Sciatic nerve (tissue), 2 donors: ENCODE measurements at regions not wholly inside any gene's neighbourhood (a gene's known extent, or its start where the extent isn't known, plus 50 kb on each side); places are given as distances from the start of the nearest gene placed in this dataset.

ENCODE experiments used
- ATAC-seq: fragments of 200-7000 bp; cut with Tn5 transposase; one replicate; pipeline ENCODE4 v1.9.1; 2020; ENCODE audit warnings: mild to moderate bottlenecking, moderate library complexity
- DNase-seq: peaks from one replicate; pipeline ENCODE4 v3.0.0-alpha.2; 2020; ENCODE audit warnings: low spot score
- intact Hi-C: fragments of 100-400 bp; cut with DNase I; formaldehyde crosslinking; loops from one replicate; pipeline ENCODE4 v1.14.2; 2022
- donor health status: DM: no; HTN: no; CAD: no.
- donor health status: DM: no; HTN: no; CAD: no.

- intact Hi-C loops, result no loop called here
- no peak for DNase-seq
- no peak for ATAC-seq
Observed at GRCh38 chr7:431041-431440, 88.6 kb downstream of the PDGFA start.

DNA sequence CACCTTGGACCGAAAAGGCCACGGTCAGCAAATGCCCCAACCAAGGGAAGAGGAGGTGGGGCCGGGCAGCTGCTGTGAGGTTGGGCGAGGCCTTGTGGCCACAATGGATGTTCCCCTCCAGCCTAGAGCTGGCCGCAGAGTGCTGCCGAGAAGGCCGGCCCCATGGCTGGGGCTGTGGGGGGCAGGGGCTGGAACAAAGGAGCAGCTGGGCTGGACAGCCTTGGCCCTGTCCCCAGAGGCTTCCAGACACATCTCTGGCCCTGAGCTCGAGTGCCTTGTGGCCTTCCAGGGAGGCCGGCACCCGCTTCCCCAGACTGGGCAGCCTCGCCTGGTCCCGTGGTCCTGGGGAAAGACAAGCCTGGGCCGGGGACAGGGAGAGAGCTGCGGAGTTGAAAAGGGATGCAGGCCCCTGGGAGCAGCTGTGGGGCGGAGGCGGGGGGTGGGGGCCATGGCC is 88.0 kb downstream of the PDGFA start:
- no peak for DNase-seq
- intact Hi-C loops, result no loop called here
- ATAC-seq, result peak; percentile 9

- intact Hi-C loops, result no loop called here
- no peak for ATAC-seq
- no peak for DNase-seq
Observed at GRCh38 chr7:432256-432655, 87.4 kb downstream of the PDGFA start.

DNA sequence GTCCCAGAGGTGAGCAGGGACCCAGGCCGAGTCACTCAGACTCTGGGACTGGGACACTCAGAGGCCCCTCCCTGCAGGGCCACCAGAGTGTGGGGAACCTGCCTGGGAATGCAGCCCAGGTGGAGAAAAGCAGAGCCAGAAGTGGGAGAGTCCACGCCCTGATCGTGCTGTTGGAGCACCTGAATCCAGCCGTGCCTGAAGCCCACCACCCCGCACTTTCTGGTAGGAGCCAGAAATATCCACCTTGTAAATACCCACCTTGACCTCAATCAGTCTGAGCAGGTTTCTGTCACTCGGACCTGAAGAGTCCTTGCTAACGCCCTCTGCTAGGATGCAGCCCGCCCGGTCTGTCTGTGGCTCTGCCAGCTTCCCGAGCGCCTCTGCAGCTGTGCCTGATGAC is 86.7 kb downstream of the PDGFA start:
- DNase-seq, result no peak
- no peak for ATAC-seq
- intact Hi-C loops, result no loop called here

DNA sequence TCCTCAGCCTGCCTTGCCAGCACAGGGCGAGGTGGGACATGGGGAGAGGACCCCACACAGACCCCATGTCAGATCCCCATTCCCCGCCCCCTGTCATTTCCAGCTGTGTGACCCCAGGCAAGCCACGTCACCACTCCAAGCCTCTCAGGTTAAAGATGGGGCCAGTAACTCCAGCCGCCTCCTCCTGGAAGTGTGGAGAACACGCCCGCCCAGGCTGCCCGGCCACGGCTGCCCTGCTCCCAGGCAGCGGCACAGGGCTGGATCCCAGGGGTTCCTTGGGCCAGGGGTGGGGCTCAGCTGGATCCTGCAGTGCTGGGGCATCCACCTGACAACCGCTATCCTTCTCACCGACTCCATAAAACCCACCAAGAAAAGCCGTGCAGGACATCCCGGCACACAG is 86.1 kb downstream of the PDGFA start:
- intact Hi-C loops, result no loop called here
- no peak for ATAC-seq
- DNase-seq, result no peak

DNA sequence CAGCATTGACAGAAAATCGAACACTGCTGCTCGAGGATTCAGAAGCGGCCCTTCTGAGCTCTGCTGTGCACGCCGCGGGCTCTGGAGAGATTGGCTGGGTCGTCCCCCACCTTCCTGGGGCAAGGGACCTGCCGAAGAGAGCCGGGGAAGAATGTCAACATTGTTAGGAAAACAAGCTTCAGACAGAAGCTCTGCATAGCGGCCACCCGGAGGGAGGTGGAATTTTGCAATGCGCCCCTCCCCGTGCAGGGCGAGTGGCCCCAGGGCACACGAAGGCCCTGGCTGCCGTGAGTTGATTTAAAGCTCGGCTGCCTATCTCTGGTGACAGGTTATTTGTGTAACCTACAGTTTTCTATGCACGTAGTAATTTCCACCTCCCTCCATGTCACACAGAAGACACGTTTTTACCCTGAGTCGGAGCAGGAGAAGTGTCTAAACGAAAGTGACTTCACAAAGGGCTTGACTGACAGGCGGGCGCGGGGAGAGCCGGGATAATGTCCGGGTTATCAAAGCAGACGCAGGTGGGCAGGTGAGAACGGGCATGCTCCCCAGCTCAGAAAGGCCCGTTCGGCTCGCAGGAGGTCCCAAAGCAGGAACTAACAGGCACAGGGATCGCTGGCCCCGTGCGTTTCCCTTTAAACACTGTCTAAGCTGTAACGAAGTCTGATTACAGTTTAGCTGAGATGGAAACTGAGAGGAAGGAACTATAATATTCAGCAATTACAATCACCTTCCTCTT is 84.6 kb downstream of the PDGFA start:
- ATAC-seq, result no peak
- intact Hi-C loops, result no loop called here
- no peak for DNase-seq

GRCh38 chr7:435630-436366 is 83.8 kb downstream of the PDGFA start:
- peak; percentile 45 for ATAC-seq
- DNase-seq, result no peak
- intact Hi-C loops, result no loop called here

GRCh38 chr7:436367-437128 is 83.1 kb downstream of the PDGFA start:
- no peak for ATAC-seq
- DNase-seq, result no peak
- intact Hi-C loops, result no loop called here

GRCh38 chr7:437329-438251 is 82.1 kb downstream of the PDGFA start:
- ATAC-seq, result no peak
- DNase-seq, result no peak
- intact Hi-C loops, result no loop called here

GRCh38 chr7:438361-438760 is 81.3 kb downstream of the PDGFA start:
- ATAC-seq (no peak), DNase-seq (no peak)
- intact Hi-C loops, result no loop called here

DNA sequence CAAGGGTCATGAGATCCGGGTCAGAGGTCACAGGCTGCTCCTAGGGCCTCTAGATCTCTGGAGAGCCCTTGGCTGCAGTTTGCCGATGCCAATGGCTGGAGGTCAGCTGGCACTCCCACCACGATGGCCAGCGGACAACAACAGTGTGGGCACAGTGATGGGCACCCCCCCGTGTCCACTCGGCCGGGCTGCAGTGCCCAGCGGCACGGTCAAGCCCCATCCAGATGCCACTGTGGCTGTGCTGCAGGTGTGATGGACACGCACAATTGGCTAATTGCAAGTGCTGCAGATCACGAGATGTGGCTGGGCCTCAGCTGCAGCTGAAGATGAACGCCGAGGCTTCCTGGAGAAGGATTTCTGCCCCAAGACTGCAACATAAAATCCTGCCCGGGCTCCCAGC is 80.7 kb downstream of the PDGFA start:
- DNase-seq (no peak), ATAC-seq (no peak)
- intact Hi-C loops, result no loop called here

DNA sequence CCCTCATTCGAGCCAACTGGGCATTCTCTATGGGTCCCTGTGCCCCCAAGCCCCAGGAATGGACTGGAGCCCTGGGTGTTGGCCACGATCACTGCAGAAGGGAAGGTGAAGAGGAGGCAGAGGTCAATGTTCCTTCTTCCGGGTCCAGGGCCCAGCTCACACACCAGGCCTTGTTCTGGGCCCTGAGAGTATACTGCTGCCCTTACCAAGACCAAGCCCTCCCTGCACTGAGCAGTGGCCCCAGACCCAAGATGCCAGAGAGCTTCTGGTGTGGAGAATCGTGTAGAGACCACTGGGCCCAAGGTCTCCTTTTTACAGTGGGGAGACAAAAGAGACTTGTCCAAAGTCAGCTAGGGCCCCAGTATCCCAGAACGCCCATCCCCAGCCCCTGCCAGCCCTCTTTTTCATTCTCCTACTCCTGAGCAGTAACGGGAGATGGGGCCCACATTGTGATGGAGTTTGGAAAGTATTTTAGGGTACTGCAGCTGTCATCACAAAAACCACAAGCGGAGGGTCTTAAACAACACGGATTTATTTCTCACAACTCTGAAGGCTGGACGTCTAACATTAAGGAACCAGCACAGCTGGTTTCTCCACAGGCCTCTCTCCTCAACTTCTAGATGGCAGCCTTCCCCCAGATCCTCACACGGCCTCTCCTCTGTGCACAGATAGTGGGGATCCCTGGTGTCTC is 79.4 kb downstream of the PDGFA start:
- intact Hi-C loops, result no loop called here
- ATAC-seq (no peak), DNase-seq (no peak)

- intact Hi-C loops, result no loop called here
- no peak for ATAC-seq
- no peak for DNase-seq
Observed at GRCh38 chr7:441684-442421, 77.8 kb downstream of the PDGFA start.

DNA sequence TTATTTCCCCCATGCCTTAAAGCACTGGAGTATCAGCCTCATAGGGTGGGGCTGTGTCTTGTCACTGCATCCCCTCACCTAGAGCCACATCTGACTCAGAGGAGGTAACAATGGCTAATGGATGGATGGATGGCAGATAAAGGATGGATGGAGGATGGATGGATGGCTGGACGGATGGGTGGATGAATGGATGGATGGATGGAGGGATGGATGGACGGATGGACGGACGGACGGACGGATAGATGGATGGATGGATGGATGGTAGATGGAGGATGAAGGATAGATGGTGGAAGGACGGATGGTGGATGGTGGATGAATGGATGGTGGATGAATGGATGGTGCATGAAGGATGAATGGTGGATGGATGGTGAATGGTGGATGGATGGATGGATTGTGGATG is 77.2 kb downstream of the PDGFA start:
- ATAC-seq (no peak), DNase-seq (no peak)
- intact Hi-C loops, result no loop called here

- no peak for ATAC-seq
- intact Hi-C loops, result no loop called here
- DNase-seq, result no peak
Observed at GRCh38 chr7:443279-443833, 76.3 kb downstream of the PDGFA start.

DNA sequence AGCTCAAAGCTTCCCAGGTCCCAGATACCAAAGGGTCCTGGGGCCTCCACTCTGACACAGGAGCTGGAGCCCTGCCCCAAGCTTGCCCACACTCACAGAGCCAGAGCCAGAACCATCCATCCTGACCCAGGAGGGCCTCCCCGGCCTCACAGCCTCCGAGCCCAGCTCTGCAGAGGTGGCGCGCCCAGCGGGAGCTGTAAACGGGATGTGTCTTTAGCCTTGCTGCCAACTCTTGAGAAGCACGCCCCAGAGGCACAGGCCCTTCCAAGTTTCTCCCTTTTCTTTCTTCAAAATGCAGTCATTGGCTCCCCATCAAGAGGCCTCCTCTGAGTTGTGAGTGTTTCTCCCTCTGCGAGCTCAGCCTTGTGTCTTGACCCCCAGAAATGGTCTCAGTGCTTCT is 75.0 kb downstream of the PDGFA start:
- DNase-seq, result no peak
- ATAC-seq, result peak; percentile 32
- intact Hi-C loops, result no loop called here

GRCh38 chr7:445020-445419 is 74.6 kb downstream of the PDGFA start:
- ATAC-seq (no peak), DNase-seq (no peak)
- intact Hi-C loops, result no loop called here
